Stimulated activated CD8-positive, alpha-beta memory T cell treated with anti-CD3 and anti-CD28 coated beads, Interleukin-2, amount 100 ng/mL, for 48 hours (primary cell): ENCODE measurements at regions not wholly inside any gene's neighbourhood (a gene's known extent, or its start where the extent isn't known, plus 50 kb on each side); places are given as distances from the start of the nearest gene placed in this dataset.
"Not testable (repeated sequence)": the region's sequence is repeated elsewhere in the genome, so short reads cannot be mapped to it uniquely, and the experiment has no call there.

ENCODE experiments used
- DNase-seq, 2 donors: peaks; one replicate each; pipeline ENCODE4 v3.0.0-alpha.2; 2020; ENCODE audit warnings: low read depth in 2 of 2

DNA sequence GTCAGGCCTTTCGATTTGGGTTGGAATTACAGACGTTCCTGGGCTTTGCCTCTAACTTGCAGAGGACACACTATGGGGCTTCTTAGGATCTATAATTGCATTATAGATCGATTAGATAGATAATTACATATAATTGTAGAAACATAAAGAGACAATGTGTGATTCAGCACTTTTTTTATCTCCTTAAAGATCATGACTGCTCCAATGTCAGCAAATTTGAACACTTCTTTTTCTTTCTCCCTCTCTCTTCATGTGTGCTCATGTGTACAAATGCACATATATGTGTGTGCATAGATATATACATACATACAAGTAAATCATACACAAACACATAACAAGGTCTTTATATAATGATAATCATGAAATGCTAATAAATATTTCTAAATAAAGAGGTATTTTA, 1261.2 kb upstream of the SLC39A10 start:
- DNase-seq: no peak

DNA sequence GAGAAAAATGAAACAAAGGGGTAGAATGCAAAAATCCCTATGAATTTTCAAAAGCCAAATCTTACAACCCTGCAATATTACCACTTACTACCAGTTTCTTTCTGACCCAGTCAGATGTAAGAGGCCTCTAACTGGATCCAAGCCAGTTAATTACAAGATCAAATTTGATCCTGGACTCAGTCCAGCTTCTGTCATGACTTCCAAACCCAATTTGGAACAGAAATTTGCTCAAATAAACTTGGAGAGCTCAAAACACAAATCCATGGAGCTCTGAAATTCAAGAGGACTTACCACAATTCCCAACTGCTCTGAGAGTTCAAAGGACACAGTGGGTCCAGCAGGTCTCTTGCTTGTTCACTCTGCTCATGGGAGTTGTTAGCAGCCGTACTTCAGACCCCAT, 1271.7 kb upstream of the SLC39A10 start:
- no peak for DNase-seq

GRCh38 chr2:194383401-194383800, 1273.6 kb upstream of the SLC39A10 start:
- no peak for DNase-seq

DNA sequence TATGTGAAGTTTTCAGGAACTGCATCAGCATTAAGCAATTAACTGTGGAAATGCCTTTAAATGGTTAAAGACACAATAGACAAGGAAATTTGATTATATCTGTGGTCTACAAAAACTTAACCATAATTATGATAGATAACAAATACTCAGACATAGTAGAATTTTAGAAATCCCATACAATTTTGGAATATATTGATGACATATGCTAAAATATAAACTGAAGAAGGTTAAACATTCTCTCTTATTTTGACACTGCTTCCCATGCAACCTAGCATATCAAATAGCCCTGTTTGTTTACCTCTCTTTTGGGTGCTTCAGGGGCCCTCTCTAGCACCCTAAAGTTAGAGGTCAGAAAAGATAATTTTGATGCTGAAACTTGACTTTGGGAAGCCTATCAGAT, 1274.8 kb upstream of the SLC39A10 start:
- DNase-seq: no peak

GRCh38 chr2:194380011-194380410, 1277.0 kb upstream of the SLC39A10 start:
- DNase-seq: no peak

GRCh38 chr2:194367390-194367789, 1289.6 kb upstream of the SLC39A10 start:
- DNase-seq: not testable (repeated sequence)

- DNase-seq: no peak
Measured at GRCh38 chr2:194363878-194364277, 1293.1 kb upstream of the SLC39A10 start.

- DNase-seq: no peak
Measured at GRCh38 chr2:194363295-194363694, 1293.7 kb upstream of the SLC39A10 start.

DNA sequence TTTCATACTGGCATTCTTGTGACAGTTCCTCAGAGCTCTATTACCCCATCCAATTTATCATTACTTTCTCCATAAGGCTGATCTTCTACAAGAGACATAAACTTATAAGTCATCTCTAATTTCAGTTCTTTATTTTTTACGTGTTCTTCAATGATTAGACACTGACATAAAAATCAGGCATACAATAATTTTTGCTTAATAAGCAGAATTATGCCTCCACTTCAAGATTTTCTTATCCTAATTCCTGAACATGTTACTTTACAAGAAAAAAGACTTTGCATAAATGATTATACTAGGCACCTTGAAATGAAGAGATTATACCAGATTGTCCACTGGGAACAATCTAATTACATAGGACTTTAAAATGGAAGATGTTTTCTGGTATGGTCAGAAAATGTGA, 1304.5 kb upstream of the SLC39A10 start:
- no peak for DNase-seq

GRCh38 chr2:194346193-194346592, 1310.8 kb upstream of the SLC39A10 start:
- DNase-seq: no peak

- DNase-seq: no peak
Measured at GRCh38 chr2:194345347-194345746, 1311.7 kb upstream of the SLC39A10 start.

DNA sequence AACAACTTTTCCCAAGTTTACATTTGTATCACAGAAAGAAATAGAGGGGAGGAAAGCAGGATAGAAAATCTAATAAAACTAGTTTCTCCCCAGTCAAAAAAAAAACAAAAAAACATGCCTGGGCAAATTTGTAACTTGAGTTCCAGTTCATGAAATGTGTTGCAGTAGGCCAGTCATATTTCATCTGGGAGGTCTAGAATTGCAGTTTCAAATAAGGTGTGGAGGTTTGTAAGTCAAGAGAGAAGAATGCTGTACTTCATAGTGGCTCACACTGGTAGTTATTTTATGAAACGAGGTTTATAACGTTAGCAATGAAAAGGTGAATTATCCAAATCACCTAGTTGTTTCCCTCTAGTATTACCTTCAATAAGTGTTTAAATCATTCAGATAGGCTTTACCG, 1313.9 kb upstream of the SLC39A10 start:
- DNase-seq: no peak

- no peak for DNase-seq
Measured at GRCh38 chr2:194332799-194333490, 1324.1 kb upstream of the SLC39A10 start.

DNA sequence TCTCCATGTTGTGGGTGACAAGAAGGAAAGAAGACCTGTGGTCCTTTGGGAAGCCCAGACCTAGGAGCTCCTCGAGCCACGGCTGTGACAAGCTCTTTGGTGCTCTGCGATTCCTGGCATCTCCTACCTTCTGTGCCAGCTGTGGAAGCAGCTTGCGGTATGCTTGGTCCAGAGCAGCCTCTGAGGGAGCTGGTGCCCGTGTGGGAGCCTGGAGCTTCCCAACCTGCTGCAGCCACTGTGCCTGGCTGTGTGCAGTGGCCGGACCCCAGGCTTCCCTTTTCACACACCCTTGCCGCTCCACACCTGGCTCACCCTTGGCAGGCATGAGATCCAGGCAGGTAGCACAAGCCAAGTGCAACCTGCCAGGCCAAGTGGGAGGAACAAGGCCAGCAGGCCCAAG, 1328.6 kb upstream of the SLC39A10 start:
- DNase-seq: no peak

- no peak for DNase-seq
Measured at GRCh38 chr2:194327196-194327888, 1329.7 kb upstream of the SLC39A10 start.

GRCh38 chr2:194323740-194324139, 1333.3 kb upstream of the SLC39A10 start:
- DNase-seq: no peak

DNA sequence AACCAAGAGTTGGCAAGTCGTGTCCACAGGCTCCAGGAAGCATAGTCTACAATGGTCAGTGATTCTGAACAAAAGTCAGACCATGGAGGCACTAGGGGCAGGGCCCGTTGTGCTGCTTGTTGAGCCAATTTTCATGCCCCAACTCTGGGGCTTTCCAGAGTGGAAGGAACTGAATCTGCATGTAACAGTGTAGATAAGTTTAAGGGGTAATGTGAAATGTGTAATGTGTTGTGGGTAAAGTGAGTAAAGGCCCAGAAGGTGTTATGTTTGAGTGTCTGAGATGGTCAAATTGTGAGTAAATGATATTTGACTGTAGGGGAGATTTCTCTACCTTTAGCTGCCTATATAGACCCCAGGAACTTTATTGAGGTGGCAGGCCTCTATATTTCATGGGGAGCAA, 1336.5 kb upstream of the SLC39A10 start:
- no peak for DNase-seq

- no peak for DNase-seq
Measured at GRCh38 chr2:194319222-194319992, 1337.6 kb upstream of the SLC39A10 start.

- DNase-seq: no peak
Measured at GRCh38 chr2:194314042-194314441, 1343.0 kb upstream of the SLC39A10 start.

DNA sequence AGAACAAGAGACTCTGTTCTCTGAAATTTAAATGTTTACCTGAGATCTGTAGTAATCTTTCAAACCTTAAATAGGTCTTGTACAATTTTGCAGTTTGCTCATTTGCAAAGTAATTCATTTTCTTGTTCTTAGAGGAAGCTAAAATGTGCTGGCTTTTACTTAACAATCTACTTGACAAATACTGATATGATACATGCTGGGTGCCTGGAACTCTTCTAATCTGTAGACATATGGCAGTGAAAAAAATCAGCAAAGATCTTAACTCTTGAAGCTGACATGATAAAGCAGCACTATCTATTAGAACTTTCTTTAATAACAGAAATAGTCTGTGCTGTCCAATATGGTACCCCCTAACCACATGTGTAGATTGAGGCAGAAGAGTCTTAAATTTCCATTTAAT, 1352.8 kb upstream of the SLC39A10 start:
- DNase-seq: no peak

GRCh38 chr2:194301946-194302345, 1355.1 kb upstream of the SLC39A10 start:
- DNase-seq: no peak

- DNase-seq: no peak
Measured at GRCh38 chr2:194294156-194294555, 1362.9 kb upstream of the SLC39A10 start.

GRCh38 chr2:194291104-194291503, 1365.9 kb upstream of the SLC39A10 start:
- no peak for DNase-seq
